WERI-Rb-1 (cell line): ENCODE measurements at regions not wholly inside any gene's neighbourhood (a gene's known extent, or its start where the extent isn't known, plus 50 kb on each side); places are given as distances from the start of the nearest gene placed in this dataset.

Experiments
- DNase-seq: peaks from one replicate; pipeline ENCODE4 v3.0.0-alpha.2; 2020
- H3K27ac ChIP-seq: fragments of 250-450 bp; sonication (Bioruptor Pico); 2 replicates; pipeline ENCODE4 v1.5.1; 2020; ENCODE audit warnings: mild to moderate bottlenecking, moderate library complexity
- H3K27me3 ChIP-seq: fragments of 250-450 bp; sonication (Bioruptor Pico); 2 replicates; pipeline ENCODE4 v1.5.1; 2021; ENCODE audit warnings: mild to moderate bottlenecking, low read depth, moderate library complexity; ENCODE audit not compliant: insufficient read depth, severe bottlenecking
- H3K36me3 ChIP-seq: fragments of 250-450 bp; sonication (Bioruptor Pico); 2 replicates; pipeline ENCODE4 v1.5.1; 2020; ENCODE audit warnings: mild to moderate bottlenecking, moderate library complexity
- H3K4me3 ChIP-seq: 2 replicates; pipeline ENCODE4 v1.5.1; 2011; ENCODE audit warnings: low read depth, mild to moderate bottlenecking, control low read depth, low read length
- H3K9me3 ChIP-seq: fragments of 250-450 bp; sonication (Bioruptor Pico); 2 replicates; pipeline ENCODE4 v1.5.1; 2021; ENCODE audit warnings: mild to moderate bottlenecking, moderate library complexity; ENCODE audit not compliant: severe bottlenecking
- CTCF ChIP-seq: IDR thresholded peaks from 2 replicates; pipeline ENCODE4 v1.5.1; 2011; ENCODE audit warnings: low read depth, mild to moderate bottlenecking, control low read depth, inconsistent platforms, low read length

DNA sequence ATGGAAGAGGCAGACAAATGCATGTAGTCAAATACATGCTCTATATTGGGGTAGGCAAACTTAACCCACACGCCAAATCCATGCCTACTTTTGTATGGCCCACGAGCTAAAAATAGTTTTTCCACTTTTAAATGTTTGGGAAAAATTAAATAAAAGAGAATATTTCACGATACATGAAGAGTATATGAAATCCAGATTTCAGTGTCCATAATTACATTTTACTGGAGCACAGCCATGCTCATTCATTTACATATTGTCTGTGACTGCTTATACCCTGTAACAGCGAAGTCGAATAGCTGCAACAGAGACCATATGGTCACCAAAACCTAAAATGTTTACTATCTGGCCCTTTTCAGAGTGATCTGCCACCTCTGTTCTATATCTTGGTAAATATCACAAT is 257.4 kb upstream of the NOCT start:
- no peak for DNase-seq

DNA sequence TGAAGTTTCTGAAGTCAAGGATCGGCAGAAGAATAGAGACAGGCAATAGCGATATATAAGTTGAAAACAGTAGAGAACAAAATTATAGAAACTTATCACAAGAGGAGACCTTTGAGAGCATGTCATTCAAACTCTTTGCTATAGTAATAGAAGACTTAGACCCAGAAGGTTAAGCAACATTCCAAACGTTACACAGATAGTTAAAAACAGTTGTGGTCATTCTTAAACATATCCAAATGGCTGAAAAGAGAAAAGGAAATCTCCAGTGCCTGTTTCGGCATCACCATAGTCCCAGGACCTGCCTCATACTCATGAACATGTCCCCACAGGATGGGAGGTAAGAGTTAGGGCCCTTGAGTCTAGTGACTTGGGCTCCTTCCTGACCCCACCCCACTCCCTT is 258.1 kb upstream of the NOCT start:
- Histone ChIP-seq H3K4me3 (no peak overlapping the region), H3K27ac (no peak overlapping the region), H3K9me3 (peaks cover 7% of the 10 kb centered on the region), H3K27me3 (no peaks in the 10 kb centered on the region), H3K36me3 (no peaks in the 10 kb centered on the region)
- DNase-seq, result no peak
- TF ChIP-seq CTCF, result no peak

More for the DNA sequence above, 257.4 kb upstream of the NOCT start:
- Histone ChIP-seq H3K36me3 (no peaks in the 10 kb centered on the region), H3K4me3 (no peak overlapping the region), H3K27me3 (no peaks in the 10 kb centered on the region), H3K9me3 (peaks cover 2% of the 10 kb centered on the region), H3K27ac (no peak overlapping the region)
- no peak for TF ChIP-seq CTCF

DNA sequence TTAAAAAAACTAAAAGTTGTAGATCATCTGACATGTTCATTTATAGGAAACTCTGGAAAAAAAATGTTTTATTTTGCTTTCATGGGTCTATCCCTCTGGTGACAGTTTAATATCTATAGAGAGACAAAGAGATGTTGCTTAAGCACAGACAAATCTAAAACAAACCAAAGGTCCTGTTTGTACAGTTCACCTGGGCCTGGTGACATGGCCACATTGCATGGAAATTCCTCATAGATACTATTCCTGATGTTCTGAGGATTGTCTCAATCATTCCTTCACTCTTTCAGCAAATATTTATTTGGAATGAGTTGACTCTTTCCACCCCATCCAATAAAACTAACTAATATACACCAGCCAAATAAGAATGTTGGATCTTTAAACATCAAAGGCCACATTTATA is 259.1 kb upstream of the NOCT start:
- Histone ChIP-seq H3K36me3 (no peaks in the 10 kb centered on the region), H3K9me3 (peaks cover 7% of the 10 kb centered on the region), H3K27ac (no peak overlapping the region), H3K4me3 (no peak overlapping the region), H3K27me3 (no peaks in the 10 kb centered on the region)
- no peak for DNase-seq
- no peak for TF ChIP-seq CTCF

DNA sequence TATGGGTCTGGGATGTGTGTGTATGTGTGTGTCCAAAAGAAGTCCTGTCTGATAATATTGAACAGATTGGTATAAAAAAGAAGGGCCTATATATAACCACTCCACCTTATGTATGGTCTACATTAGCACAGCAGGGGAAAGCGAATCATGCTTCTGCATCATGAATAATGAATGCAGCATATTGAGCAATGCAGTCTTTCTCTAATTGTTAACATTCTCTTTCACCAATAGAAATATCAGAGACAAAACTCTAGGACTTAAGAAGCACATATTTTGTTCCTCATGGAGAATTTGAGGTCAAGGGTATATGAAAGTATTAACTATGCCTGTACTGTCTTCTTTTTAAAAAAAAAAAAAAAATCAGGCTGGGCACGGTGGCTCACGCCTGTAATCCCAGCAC is 264.3 kb upstream of the NOCT start:
- H3K9me3 ChIP-seq, result peaks cover 9% of the 10 kb centered on the region
- no peaks in the 10 kb centered on the region for H3K27me3 ChIP-seq
- no peaks in the 10 kb centered on the region for H3K36me3 ChIP-seq
- DNase-seq, result no peak
- no peak overlapping the region for H3K27ac ChIP-seq
- TF ChIP-seq CTCF, result no peak
- no peak overlapping the region for H3K4me3 ChIP-seq

- no peak overlapping the region for H3K27ac ChIP-seq
- H3K36me3 ChIP-seq, result no peaks in the 10 kb centered on the region
- no peak for DNase-seq
- no peak for TF ChIP-seq CTCF
- H3K4me3 ChIP-seq, result no peak overlapping the region
- peaks cover 14% of the 10 kb centered on the region for H3K9me3 ChIP-seq
- H3K27me3 ChIP-seq, result no peaks in the 10 kb centered on the region
These were observed 266.3 kb upstream of the NOCT start for GRCh38 chr4:138749303-138749702.

GRCh38 chr4:138741766-138742377 is 273.7 kb upstream of the NOCT start:
- H3K27me3 ChIP-seq, result no peaks in the 10 kb centered on the region
- no peak for TF ChIP-seq CTCF
- H3K9me3 ChIP-seq, result peaks cover 7% of the 10 kb centered on the region
- no peaks in the 10 kb centered on the region for H3K36me3 ChIP-seq
- no peak overlapping the region for H3K27ac ChIP-seq
- no peak overlapping the region for H3K4me3 ChIP-seq
- no peak for DNase-seq
